ENCODE measurements at regions not wholly inside any gene's neighbourhood (a gene's known extent, or its start where the extent isn't known, plus 50 kb on each side); places are given as distances from the start of the nearest gene placed in this dataset.

GRCh38 chr13:55219538-55219937 lies 1921.2 kb upstream of the PRR20A start:
- ChIA-PET POLR2A (no interaction called here), CTCF (no interaction called here)
- H3K4me3 Mint-ChIP-seq = no peak overlapping the region
- DNase-seq (ENCODE audit: low spot score) (peak; percentile 22), ATAC-seq (peak; percentile 43)
- H3K4me1 Mint-ChIP-seq = peaks cover 27% of the 10 kb centered on the region
- no peaks in the 10 kb centered on the region for H3K9me3 Mint-ChIP-seq
- H3K27me3 Mint-ChIP-seq (ENCODE audit: low read depth) = no peaks in the 10 kb centered on the region
- TF ChIP-seq CBFB (CRISPR knock-in tag; IDR thresholded peaks at IDR 0.05; ENCODE audit: low read depth) (no peak), ESRRA (CRISPR knock-in tag; IDR thresholded peaks at IDR 0.05; ENCODE audit: borderline replicate concordance) (no peak), USF1 (CRISPR knock-in tag; IDR thresholded peaks at IDR 0.05) (peak; percentile 36; the same call in 1 of the 2 replicates)
- TF ChIP-seq, protein P1, sequence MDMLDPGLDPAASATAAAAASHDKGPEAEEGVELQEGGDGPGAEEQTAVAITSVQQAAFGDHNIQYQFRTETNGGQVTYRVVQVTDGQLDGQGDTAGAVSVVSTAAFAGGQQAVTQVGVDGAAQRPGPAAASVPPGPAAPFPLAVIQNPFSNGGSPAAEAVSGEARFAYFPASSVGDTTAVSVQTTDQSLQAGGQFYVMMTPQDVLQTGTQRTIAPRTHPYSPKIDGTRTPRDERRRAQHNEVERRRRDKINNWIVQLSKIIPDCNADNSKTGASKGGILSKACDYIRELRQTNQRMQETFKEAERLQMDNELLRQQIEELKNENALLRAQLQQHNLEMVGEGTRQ (CRISPR knock-in tag; IDR thresholded peaks at IDR 0.05) = peak; percentile 73
- no peak overlapping the region for H3K27ac Mint-ChIP-seq
- no peaks in the 10 kb centered on the region for H3K36me3 Mint-ChIP-seq

- Mint-ChIP-seq H3K9me3 (peaks cover 16% of the 10 kb centered on the region), H3K36me3 (peaks cover 15% of the 10 kb centered on the region), H3K27me3 (ENCODE audit: low read depth) (no peaks in the 10 kb centered on the region), H3K4me3 (no peak overlapping the region), H3K4me1 (peaks cover 45% of the 10 kb centered on the region), H3K27ac (peak overlapping the region; percentile 79)
- ChIA-PET POLR2A (no interaction called here), CTCF (interaction anchor here (0.6 to 1.8 kb wide), 7 partner anchors 9 to 285 kb away, joined by 3 to 6 read pairs (median 3); no protein-coding TSS in a partner anchor)
- ATAC-seq (peak; percentile 83), DNase-seq (ENCODE audit: low spot score) (no peak)
- TF ChIP-seq CREM (CRISPR knock-in tag; IDR thresholded peaks at IDR 0.05) = no peak
Measured at GRCh38 chr13:55229906-55230569, 1910.7 kb upstream of the PRR20A start.

DNA sequence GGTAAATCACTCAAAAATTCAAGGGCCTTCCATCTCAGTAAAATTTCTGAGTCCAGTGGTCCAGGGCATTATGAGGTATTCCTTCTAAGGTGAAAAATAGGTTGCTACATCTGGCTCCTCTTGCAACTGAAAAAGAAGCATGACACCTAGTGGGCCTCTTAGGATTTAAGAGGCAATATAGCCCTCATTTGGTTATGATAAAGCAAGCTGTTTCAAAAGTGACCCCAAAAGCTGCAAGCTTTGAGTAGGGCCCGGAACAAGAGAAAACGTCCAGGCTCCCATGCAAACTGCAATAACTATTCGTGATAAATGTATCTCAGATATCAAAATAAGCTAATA lies 1910.2 kb upstream of the PRR20A start:
- Mint-ChIP-seq H3K9me3 (peaks cover 16% of the 10 kb centered on the region), H3K4me1 (peaks cover 45% of the 10 kb centered on the region), H3K27ac (no peak overlapping the region), H3K4me3 (no peak overlapping the region), H3K27me3 (ENCODE audit: low read depth) (no peaks in the 10 kb centered on the region), H3K36me3 (peaks cover 15% of the 10 kb centered on the region)
- POLR2A ChIA-PET = no interaction called here
- no peak for DNase-seq (ENCODE audit: low spot score)
- CTCF ChIA-PET = interaction anchor here (0.6 to 1.8 kb wide), 10 partner anchors 9 to 286 kb away, joined by 3 to 6 read pairs (median 3); no protein-coding TSS in a partner anchor
- ATAC-seq = peak; percentile 84
- TF ChIP-seq, protein P2, sequence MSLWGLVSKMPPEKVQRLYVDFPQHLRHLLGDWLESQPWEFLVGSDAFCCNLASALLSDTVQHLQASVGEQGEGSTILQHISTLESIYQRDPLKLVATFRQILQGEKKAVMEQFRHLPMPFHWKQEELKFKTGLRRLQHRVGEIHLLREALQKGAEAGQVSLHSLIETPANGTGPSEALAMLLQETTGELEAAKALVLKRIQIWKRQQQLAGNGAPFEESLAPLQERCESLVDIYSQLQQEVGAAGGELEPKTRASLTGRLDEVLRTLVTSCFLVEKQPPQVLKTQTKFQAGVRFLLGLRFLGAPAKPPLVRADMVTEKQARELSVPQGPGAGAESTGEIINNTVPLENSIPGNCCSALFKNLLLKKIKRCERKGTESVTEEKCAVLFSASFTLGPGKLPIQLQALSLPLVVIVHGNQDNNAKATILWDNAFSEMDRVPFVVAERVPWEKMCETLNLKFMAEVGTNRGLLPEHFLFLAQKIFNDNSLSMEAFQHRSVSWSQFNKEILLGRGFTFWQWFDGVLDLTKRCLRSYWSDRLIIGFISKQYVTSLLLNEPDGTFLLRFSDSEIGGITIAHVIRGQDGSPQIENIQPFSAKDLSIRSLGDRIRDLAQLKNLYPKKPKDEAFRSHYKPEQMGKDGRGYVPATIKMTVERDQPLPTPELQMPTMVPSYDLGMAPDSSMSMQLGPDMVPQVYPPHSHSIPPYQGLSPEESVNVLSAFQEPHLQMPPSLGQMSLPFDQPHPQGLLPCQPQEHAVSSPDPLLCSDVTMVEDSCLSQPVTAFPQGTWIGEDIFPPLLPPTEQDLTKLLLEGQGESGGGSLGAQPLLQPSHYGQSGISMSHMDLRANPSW (CRISPR knock-in tag; conservative IDR thresholded peaks at IDR 0.05; ENCODE audit: low read depth) = no peak
- TF ChIP-seq ZNF423 (CRISPR knock-in tag; IDR thresholded peaks at IDR 0.05) = no peak
- TF ChIP-seq IRF1 (CRISPR knock-in tag; IDR thresholded peaks at IDR 0.05) = no peak
- no peak for TF ChIP-seq ETV6 (CRISPR knock-in tag; IDR thresholded peaks at IDR 0.05)
- TF ChIP-seq, protein P3, sequence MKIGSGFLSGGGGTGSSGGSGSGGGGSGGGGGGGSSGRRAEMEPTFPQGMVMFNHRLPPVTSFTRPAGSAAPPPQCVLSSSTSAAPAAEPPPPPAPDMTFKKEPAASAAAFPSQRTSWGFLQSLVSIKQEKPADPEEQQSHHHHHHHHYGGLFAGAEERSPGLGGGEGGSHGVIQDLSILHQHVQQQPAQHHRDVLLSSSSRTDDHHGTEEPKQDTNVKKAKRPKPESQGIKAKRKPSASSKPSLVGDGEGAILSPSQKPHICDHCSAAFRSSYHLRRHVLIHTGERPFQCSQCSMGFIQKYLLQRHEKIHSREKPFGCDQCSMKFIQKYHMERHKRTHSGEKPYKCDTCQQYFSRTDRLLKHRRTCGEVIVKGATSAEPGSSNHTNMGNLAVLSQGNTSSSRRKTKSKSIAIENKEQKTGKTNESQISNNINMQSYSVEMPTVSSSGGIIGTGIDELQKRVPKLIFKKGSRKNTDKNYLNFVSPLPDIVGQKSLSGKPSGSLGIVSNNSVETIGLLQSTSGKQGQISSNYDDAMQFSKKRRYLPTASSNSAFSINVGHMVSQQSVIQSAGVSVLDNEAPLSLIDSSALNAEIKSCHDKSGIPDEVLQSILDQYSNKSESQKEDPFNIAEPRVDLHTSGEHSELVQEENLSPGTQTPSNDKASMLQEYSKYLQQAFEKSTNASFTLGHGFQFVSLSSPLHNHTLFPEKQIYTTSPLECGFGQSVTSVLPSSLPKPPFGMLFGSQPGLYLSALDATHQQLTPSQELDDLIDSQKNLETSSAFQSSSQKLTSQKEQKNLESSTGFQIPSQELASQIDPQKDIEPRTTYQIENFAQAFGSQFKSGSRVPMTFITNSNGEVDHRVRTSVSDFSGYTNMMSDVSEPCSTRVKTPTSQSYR (CRISPR knock-in tag; IDR thresholded peaks at IDR 0.05) = no peak
- TF ChIP-seq, protein P4, sequence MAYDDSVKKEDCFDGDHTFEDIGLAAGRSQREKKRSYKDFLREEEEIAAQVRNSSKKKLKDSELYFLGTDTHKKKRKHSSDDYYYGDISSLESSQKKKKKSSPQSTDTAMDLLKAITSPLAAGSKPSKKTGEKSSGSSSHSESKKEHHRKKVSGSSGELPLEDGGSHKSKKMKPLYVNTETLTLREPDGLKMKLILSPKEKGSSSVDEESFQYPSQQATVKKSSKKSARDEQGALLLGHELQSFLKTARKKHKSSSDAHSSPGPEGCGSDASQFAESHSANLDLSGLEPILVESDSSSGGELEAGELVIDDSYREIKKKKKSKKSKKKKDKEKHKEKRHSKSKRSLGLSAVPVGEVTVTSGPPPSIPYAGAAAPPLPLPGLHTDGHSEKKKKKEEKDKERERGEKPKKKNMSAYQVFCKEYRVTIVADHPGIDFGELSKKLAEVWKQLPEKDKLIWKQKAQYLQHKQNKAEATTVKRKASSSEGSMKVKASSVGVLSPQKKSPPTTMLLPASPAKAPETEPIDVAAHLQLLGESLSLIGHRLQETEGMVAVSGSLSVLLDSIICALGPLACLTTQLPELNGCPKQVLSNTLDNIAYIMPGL (CRISPR knock-in tag; IDR thresholded peaks at IDR 0.05) = no peak
- TF ChIP-seq, protein P5, sequence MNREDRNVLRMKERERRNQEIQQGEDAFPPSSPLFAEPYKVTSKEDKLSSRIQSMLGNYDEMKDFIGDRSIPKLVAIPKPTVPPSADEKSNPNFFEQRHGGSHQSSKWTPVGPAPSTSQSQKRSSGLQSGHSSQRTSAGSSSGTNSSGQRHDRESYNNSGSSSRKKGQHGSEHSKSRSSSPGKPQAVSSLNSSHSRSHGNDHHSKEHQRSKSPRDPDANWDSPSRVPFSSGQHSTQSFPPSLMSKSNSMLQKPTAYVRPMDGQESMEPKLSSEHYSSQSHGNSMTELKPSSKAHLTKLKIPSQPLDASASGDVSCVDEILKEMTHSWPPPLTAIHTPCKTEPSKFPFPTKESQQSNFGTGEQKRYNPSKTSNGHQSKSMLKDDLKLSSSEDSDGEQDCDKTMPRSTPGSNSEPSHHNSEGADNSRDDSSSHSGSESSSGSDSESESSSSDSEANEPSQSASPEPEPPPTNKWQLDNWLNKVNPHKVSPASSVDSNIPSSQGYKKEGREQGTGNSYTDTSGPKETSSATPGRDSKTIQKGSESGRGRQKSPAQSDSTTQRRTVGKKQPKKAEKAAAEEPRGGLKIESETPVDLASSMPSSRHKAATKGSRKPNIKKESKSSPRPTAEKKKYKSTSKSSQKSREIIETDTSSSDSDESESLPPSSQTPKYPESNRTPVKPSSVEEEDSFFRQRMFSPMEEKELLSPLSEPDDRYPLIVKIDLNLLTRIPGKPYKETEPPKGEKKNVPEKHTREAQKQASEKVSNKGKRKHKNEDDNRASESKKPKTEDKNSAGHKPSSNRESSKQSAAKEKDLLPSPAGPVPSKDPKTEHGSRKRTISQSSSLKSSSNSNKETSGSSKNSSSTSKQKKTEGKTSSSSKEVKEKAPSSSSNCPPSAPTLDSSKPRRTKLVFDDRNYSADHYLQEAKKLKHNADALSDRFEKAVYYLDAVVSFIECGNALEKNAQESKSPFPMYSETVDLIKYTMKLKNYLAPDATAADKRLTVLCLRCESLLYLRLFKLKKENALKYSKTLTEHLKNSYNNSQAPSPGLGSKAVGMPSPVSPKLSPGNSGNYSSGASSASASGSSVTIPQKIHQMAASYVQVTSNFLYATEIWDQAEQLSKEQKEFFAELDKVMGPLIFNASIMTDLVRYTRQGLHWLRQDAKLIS (CRISPR knock-in tag; IDR thresholded peaks at IDR 0.05; ENCODE audit: borderline replicate concordance) = no peak
- no peak for TF ChIP-seq ATF2 (CRISPR knock-in tag; IDR thresholded peaks at IDR 0.05; ENCODE audit: borderline replicate concordance, low read depth)
- TF ChIP-seq SOX15 (CRISPR knock-in tag; IDR thresholded peaks at IDR 0.05) = no peak
- no peak for TF ChIP-seq USF1 (CRISPR knock-in tag; IDR thresholded peaks at IDR 0.05)
